ENCODE measurements at regions not wholly inside any gene's neighbourhood (a gene's known extent, or its start where the extent isn't known, plus 50 kb on each side); places are given as distances from the start of the nearest gene placed in this dataset.
"Not testable (repeated sequence)": the region's sequence is repeated elsewhere in the genome, so short reads cannot be mapped to it uniquely, and the experiment has no call there.

GRCh38 chr4:188377816-188378215 lies 238.6 kb downstream of the TRIML1 start:
- no peak for DNase-seq

- no peak for DNase-seq
Observed at GRCh38 chr4:188383180-188383579, 243.9 kb downstream of the TRIML1 start.

DNA sequence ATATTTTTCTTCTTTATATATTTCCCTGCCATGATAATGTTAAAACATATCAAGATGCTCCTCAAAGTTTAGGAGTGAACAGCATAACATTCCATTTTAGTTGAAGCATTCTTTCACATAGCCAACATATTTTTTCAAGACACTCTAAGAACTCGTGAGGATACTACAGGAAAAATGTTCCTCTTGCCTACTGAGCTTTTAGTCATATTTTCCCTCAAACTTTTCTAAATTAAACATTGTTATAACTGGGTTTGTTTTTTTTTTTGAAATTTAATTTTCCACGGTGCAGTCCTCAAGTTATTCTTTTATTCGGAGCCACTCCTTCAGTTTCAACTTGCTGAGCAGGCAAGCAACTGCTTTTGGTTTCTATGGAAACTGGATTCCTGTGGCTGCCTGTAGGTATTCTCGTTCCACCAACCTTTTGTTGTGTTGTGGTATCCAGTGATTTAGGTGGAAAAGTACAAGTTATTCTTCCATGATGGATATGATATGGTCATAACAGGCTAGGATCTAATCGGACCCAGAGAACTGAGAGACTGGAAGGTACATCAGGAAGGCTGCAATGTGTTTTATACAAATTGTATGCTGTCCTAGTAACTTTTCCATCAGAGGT lies 248.0 kb downstream of the TRIML1 start:
- DNase-seq = no peak

DNA sequence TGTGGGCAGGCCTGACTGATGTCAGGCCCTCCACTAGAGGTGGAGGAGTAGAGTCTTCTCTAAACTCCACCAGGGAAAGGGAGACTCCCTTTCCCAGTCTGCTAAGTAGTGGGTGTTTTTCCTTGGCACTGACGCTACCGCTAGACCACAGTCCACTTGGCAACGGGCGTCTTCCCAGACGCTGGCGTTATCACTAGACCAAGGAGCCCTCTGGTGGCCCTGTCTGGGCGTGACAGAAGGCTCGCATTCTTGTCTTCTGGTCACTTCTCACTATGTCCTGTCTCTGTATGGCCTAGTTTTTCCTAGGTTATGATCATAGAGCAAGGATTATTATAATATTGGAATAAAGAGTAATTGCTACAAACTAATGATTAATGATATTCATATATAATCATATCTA lies 252.1 kb downstream of the TRIML1 start:
- DNase-seq = not testable (repeated sequence)

GRCh38 chr4:188396037-188396436 lies 256.8 kb downstream of the TRIML1 start:
- DNase-seq = no peak

GRCh38 chr4:188399834-188400233 lies 260.6 kb downstream of the TRIML1 start:
- DNase-seq = no peak

GRCh38 chr4:188400451-188400850 lies 261.2 kb downstream of the TRIML1 start:
- no peak for DNase-seq

DNA sequence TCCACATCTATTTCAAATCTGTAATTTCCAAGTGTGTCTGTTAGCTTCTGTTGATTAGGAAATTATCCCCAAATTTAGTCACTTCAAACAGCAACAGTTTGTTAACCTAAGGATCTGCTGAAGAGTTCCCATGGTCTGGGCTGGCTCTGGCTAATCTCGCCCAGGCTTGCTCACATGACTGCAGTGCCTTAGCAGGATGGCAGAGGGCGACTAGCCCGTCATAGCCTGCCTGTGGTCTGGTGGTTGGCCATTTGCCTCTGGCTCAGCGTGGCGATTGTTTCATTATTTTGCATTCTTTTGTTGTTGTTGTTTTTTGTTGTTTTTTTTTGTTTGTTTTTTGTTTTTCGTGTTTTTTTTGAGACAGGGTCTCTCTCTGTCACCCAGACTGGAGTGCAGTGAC lies 264.0 kb downstream of the TRIML1 start:
- no peak for DNase-seq

GRCh38 chr4:188405071-188405835 lies 266.0 kb downstream of the TRIML1 start:
- not testable (repeated sequence) for DNase-seq

DNA sequence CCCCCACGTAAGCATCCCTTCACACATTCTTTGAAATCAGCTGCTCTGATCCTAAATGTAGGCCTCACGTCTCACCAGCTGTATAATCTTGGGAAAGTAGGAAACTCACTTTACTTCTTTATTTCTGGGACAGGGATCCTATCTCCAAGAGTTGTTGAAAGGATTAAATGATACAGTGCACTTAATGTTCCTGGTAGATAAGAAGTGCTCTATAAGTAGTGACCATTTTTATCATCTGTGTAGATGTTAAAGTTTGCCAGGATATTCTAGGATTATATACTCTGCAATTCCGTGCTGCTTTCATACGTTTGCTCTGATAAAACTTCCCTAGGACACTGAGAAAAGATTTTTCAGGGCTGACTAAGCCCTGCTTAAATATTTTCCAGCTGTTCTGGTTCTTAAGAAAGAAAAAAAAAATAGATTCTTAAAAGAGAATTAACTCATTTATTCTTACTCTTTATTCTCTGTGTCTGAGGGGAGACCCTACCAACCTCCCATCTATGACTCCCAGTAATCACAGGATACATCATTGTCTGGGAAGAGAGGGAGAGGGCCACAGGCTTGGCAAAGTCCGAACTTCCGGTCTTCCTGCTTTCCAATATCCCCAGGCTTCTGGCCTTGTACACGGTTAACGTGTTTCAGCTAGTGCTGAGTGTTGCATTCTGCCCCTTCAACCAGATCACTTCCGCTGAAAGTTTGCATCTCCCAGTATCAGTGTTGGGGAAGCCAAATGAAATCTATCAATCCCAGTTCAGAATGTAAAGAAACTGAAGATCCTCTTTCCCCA lies 269.2 kb downstream of the TRIML1 start:
- no peak for DNase-seq

- no peak for DNase-seq
Observed at GRCh38 chr4:188409851-188410250, 270.6 kb downstream of the TRIML1 start.

DNA sequence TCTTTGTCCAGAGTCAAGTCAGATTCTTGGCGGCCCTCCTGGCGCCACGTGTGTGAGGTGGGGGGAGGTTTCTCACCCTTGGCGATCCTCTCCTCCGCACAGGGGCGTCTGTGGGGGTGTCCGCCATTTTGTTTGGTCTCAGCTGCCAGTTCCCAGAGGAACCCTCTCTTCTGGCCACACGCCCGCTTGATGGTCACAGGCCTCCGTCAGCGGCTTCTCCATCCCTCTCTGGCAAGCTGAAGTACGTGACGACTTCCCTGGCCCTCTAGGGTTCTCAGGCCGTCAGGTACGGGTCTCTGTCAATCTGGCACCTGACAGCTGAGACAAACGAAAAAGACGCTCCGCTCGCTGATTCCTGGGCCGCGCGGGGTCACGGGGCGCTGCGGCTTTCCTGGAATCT lies 272.6 kb downstream of the TRIML1 start:
- DNase-seq = no peak

DNA sequence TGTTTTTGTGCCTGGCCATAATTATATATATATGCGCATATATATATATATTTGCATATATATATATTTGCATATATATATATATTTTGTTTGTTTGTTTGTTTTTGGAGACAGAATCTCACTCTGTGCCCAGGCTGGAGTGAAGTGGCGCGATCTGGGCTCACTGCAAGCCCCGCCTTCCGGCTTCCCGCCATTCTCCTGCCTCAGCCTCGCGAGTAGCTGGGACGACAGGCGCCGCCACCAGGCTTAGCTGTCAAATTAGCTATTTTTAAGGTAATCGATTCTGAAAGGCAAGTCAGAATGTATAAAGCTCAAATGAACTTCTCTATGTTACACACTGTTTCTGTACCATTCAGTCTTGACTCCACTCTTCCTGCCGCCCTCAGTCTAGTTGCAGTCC lies 273.3 kb downstream of the TRIML1 start:
- DNase-seq = no peak

GRCh38 chr4:188414441-188414840 lies 275.2 kb downstream of the TRIML1 start:
- DNase-seq = no peak

GRCh38 chr4:188417181-188417580 lies 277.9 kb downstream of the TRIML1 start:
- no peak for DNase-seq

GRCh38 chr4:188423039-188423438 lies 283.8 kb downstream of the TRIML1 start:
- DNase-seq = no peak

GRCh38 chr4:188428935-188429334 lies 289.7 kb downstream of the TRIML1 start:
- DNase-seq = no peak

- DNase-seq = no peak
Observed at GRCh38 chr4:188429965-188430364, 290.7 kb downstream of the TRIML1 start.

- no peak for DNase-seq
Observed at GRCh38 chr4:188430384-188430783, 291.1 kb downstream of the TRIML1 start.

- DNase-seq = no peak
Observed at GRCh38 chr4:188432328-188432727, 293.1 kb downstream of the TRIML1 start.

- DNase-seq = no peak
Observed at GRCh38 chr4:188433741-188434315, 294.6 kb downstream of the TRIML1 start.

DNA sequence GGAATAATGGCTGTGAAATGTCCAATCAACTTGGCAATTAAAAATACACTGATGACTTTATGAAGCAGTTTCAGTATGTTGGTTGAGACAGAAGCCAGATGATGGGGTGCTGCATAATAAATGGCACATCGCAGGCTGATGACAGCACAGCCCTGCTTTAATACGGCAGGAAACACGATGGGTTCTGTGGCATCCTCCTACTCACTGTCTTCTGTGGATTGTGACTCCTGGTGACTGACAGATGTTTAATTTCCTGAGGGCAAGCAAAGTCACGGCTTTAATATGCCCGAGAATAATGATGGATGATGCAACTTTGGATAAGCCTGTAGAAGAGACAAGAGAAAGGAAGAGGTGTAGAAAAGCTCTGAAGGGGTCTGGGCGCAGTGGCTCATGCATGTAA lies 295.4 kb downstream of the TRIML1 start:
- DNase-seq = no peak

DNA sequence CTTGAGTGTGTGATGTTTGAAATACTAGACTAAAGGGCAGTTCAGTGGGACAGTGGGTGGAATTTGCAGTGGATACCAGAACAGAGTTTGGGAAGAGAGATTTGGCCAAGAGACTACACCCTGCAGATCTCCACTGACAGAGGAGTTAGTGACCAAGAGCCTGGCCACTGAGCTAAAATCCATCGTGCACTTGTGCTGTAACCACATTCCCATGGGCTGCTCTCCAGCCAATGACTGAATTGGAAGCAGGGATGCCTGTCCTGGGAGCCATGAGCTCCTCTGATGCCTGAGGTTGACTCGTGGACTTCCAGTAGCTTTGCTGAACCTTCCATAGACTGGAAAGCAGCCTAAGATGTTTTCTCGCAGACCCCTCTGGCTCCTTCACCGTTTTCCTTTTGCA lies 296.1 kb downstream of the TRIML1 start:
- no peak for DNase-seq

- no peak for DNase-seq
Observed at GRCh38 chr4:188437535-188437934, 298.3 kb downstream of the TRIML1 start.

Measured in effector CD8-positive, alpha-beta T cell (primary cell).